ENCODE measurements at regions not wholly inside any gene's neighbourhood (a gene's known extent, or its start where the extent isn't known, plus 50 kb on each side); places are given as distances from the start of the nearest gene placed in this dataset.

- Mint-ChIP-seq H3K27ac (no peak overlapping the region), H3K4me3 (no peak overlapping the region), H3K36me3 (no peaks in the 10 kb centered on the region), H3K4me1 (no peaks in the 10 kb centered on the region), H3K27me3 (no peaks in the 10 kb centered on the region), H3K9me3 (peaks cover 4% of the 10 kb centered on the region)
- ATAC-seq (ENCODE audit: low read depth) = no peak
- DNase-seq (ENCODE audit: low spot score in 2 of 2) = no peak
Observed at GRCh38 chr11:37108436-37109285, 510.6 kb upstream of the RAG2 start.

DNA sequence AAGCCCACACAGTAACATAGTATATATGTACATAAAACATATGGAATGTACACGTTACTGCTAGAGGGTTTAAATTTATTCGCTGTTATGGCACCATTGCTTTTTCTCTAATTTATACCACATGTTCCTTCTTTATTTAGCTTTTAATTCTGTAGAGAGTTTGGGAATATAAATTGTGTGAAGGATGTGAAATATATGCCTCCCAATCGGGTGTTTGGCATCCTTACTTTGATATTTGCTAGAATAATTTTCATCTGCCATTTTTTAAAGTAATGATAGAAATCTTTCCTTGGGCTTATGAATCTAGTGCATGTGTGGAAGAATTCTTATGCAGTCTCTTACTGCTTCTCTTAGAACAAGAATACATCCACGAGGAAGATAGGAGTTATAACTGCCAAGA is 509.8 kb upstream of the RAG2 start:
- Mint-ChIP-seq H3K9me3 (peaks cover 3% of the 10 kb centered on the region), H3K4me1 (no peaks in the 10 kb centered on the region), H3K27ac (no peak overlapping the region), H3K36me3 (no peaks in the 10 kb centered on the region), H3K27me3 (no peaks in the 10 kb centered on the region), H3K4me3 (no peak overlapping the region)
- DNase-seq (ENCODE audit: low spot score in 2 of 2) = no peak
- no peak for ATAC-seq (ENCODE audit: low read depth)

DNA sequence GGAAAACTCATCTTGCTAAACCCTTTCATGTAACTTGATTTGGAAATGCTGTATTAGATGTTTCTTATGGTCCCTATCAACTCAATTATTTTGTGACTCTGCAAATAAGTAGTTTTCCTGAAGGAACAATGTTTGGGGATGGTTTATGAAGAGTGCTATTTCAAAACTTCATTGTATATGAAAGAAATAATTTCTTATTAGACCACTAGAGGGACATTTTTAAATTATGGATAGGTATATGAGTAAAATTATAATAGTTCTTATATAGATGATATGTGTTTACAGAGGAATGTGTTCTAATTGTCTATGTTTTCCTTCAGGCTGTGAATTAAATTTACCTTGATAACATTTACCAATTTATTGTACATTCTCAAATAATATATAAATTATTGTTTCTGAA is 509.4 kb upstream of the RAG2 start:
- H3K4me1 Mint-ChIP-seq = no peaks in the 10 kb centered on the region
- H3K9me3 Mint-ChIP-seq = peaks cover 3% of the 10 kb centered on the region
- no peak overlapping the region for H3K27ac Mint-ChIP-seq
- ATAC-seq (ENCODE audit: low read depth) (no peak), DNase-seq (ENCODE audit: low spot score in 2 of 2) (no peak)
- H3K27me3 Mint-ChIP-seq = no peaks in the 10 kb centered on the region
- no peak overlapping the region for H3K4me3 Mint-ChIP-seq
- H3K36me3 Mint-ChIP-seq = no peaks in the 10 kb centered on the region

DNA sequence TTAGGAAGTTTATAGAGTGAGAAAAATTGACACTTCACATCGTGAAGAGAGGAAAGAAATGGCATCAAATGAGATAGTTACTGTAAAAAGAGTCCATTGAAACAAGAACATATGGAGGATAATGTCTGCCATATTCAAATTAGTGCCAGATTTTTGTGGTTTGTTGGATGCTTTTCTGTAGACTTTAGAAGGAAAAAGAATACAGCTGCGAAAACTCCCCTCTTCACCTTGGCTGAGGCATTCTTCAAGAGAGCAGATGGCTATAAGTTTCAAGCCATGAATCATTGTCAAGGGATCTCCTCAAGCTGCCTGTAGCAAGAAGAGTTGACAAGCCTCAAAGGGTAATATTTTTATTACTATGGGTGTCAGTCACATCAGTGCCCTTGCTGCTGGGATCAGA is 507.4 kb upstream of the RAG2 start:
- no peak for ATAC-seq (ENCODE audit: low read depth)
- Mint-ChIP-seq H3K27ac (no peak overlapping the region), H3K36me3 (no peaks in the 10 kb centered on the region), H3K27me3 (no peaks in the 10 kb centered on the region), H3K4me3 (no peak overlapping the region), H3K4me1 (no peaks in the 10 kb centered on the region), H3K9me3 (peaks cover 6% of the 10 kb centered on the region)
- no peak for DNase-seq (ENCODE audit: low spot score in 2 of 2)

- no peak overlapping the region for H3K27ac Mint-ChIP-seq
- no peak for DNase-seq (ENCODE audit: low spot score in 2 of 2)
- no peaks in the 10 kb centered on the region for H3K36me3 Mint-ChIP-seq
- no peaks in the 10 kb centered on the region for H3K27me3 Mint-ChIP-seq
- H3K4me1 Mint-ChIP-seq = no peaks in the 10 kb centered on the region
- no peak overlapping the region for H3K4me3 Mint-ChIP-seq
- ATAC-seq (ENCODE audit: low read depth) = no peak
- H3K9me3 Mint-ChIP-seq = peaks cover 8% of the 10 kb centered on the region
Observed at GRCh38 chr11:37104380-37104779, 506.3 kb upstream of the RAG2 start.

GRCh38 chr11:37100008-37100407 is 502.0 kb upstream of the RAG2 start:
- DNase-seq (ENCODE audit: low spot score in 2 of 2) (no peak), ATAC-seq (ENCODE audit: low read depth) (no peak)
- H3K4me1 Mint-ChIP-seq = no peaks in the 10 kb centered on the region
- H3K36me3 Mint-ChIP-seq = no peaks in the 10 kb centered on the region
- peaks cover 8% of the 10 kb centered on the region for H3K9me3 Mint-ChIP-seq
- no peak overlapping the region for H3K27ac Mint-ChIP-seq
- no peaks in the 10 kb centered on the region for H3K27me3 Mint-ChIP-seq
- H3K4me3 Mint-ChIP-seq = no peak overlapping the region

- H3K27ac Mint-ChIP-seq = no peak overlapping the region
- H3K9me3 Mint-ChIP-seq = no peaks in the 10 kb centered on the region
- DNase-seq (ENCODE audit: low spot score in 2 of 2) = no peak
- no peak for ATAC-seq (ENCODE audit: low read depth)
- H3K36me3 Mint-ChIP-seq = no peaks in the 10 kb centered on the region
- no peaks in the 10 kb centered on the region for H3K27me3 Mint-ChIP-seq
- H3K4me3 Mint-ChIP-seq = no peak overlapping the region
- no peaks in the 10 kb centered on the region for H3K4me1 Mint-ChIP-seq
Observed at GRCh38 chr11:37092487-37092886, 494.5 kb upstream of the RAG2 start.

- ATAC-seq (ENCODE audit: low read depth) = no peak
- Mint-ChIP-seq H3K4me3 (no peak overlapping the region), H3K9me3 (no peaks in the 10 kb centered on the region), H3K4me1 (no peaks in the 10 kb centered on the region), H3K27me3 (no peaks in the 10 kb centered on the region), H3K27ac (no peak overlapping the region), H3K36me3 (no peaks in the 10 kb centered on the region)
- DNase-seq (ENCODE audit: low spot score in 2 of 2) = no peak
Observed at GRCh38 chr11:37089439-37089838, 491.4 kb upstream of the RAG2 start.

- Mint-ChIP-seq H3K27me3 (no peaks in the 10 kb centered on the region), H3K9me3 (no peaks in the 10 kb centered on the region), H3K36me3 (no peaks in the 10 kb centered on the region), H3K27ac (no peak overlapping the region), H3K4me1 (no peaks in the 10 kb centered on the region), H3K4me3 (no peak overlapping the region)
- ATAC-seq (ENCODE audit: low read depth) (no peak), DNase-seq (ENCODE audit: low spot score in 2 of 2) (no peak)
Observed at GRCh38 chr11:37088573-37088910, 490.5 kb upstream of the RAG2 start.

DNA sequence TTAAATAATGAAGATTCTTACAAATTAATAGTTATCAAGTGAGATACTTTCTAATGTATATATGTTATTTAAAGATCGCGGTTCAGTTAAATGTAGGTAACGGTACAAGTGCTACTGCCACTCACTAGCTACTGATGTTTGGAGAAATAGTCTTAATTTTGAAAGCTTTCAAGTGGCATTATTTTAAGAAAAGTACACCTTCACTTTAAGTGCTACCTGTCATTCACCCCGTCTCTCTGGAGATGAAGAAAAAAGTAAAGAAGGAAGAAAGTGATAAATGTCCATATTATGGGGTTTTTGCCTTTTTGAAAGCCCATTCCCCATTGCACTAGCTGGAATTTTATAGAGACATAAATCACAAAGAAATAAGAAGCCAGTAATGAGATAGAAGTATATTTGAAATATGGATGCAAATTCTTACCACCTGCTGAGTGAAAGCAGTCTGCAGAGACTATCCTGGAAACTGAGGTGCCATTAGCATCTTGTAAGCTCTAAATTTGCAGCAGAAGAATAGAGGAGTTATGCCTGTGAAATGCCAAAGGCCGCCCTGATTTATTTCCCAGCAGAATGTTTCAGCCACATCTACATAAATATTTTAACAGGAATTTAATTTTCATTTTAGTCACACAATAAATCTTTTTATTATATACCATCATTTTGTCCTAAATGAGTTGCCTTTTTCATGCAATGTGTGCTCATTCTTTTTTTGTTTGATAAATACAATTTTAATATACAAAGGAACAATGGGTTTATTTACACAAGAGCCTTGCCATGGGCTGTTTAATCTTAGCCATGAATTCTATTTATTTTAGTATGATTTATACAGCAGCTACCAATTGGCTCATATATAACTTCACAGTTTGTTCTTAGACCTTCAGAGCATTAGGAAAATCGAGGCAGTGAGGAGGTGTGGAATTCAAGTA is 489.9 kb upstream of the RAG2 start:
- Mint-ChIP-seq H3K4me3 (no peak overlapping the region), H3K27me3 (no peaks in the 10 kb centered on the region), H3K36me3 (no peaks in the 10 kb centered on the region), H3K4me1 (no peaks in the 10 kb centered on the region), H3K9me3 (no peaks in the 10 kb centered on the region), H3K27ac (no peak overlapping the region)
- no peak for ATAC-seq (ENCODE audit: low read depth)
- DNase-seq (ENCODE audit: low spot score in 2 of 2) = no peak

DNA sequence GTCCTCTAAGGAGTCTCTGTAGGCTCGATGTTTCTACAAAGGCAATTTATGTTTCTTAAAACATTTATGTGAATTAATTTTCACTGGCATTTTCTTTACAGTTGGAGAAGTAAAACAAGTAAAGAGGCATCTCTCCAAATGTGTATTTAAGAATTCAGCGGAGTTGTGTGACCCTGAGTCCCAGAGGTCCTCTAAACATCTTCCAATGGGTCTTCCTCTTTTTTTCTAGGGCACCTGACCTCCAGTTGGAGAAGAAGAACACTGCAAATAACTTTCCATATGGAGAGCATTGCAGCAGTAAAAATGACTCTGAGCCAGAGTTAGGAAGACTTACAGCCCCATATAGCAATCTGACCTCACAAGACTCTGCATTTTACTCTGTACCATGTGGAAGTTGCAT is 480.5 kb upstream of the RAG2 start:
- Mint-ChIP-seq H3K27me3 (no peaks in the 10 kb centered on the region), H3K27ac (no peak overlapping the region), H3K4me3 (no peak overlapping the region), H3K9me3 (no peaks in the 10 kb centered on the region), H3K36me3 (no peaks in the 10 kb centered on the region), H3K4me1 (no peaks in the 10 kb centered on the region)
- ATAC-seq (ENCODE audit: low read depth) (no peak), DNase-seq (ENCODE audit: low spot score in 2 of 2) (no peak)

DNA sequence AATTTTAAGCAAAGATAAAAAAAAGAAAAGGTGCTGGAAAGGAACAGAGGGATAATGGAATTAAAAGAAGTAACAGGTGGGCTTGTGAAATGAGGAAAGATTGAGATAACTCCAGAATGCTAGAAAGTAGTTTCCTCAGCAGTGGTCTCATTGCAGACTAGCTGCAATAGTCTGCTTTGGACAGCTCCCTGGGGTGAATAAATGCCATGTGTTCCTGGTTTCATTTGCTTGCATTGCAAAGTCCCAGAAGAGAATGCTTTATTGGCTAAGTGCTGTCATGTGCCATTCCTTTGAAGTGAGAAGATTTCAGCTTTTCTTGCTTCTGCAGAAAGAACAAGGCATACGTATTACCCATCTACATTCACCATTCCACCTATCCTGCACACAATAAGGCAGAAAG is 478.8 kb upstream of the RAG2 start:
- no peak overlapping the region for H3K27ac Mint-ChIP-seq
- no peak overlapping the region for H3K4me3 Mint-ChIP-seq
- no peaks in the 10 kb centered on the region for H3K27me3 Mint-ChIP-seq
- H3K4me1 Mint-ChIP-seq = no peaks in the 10 kb centered on the region
- H3K36me3 Mint-ChIP-seq = no peaks in the 10 kb centered on the region
- ATAC-seq (ENCODE audit: low read depth) = no peak
- no peak for DNase-seq (ENCODE audit: low spot score in 2 of 2)
- H3K9me3 Mint-ChIP-seq = no peaks in the 10 kb centered on the region

- DNase-seq (ENCODE audit: low spot score in 2 of 2) (no peak), ATAC-seq (ENCODE audit: low read depth) (no peak)
- H3K36me3 Mint-ChIP-seq = no peaks in the 10 kb centered on the region
- no peaks in the 10 kb centered on the region for H3K9me3 Mint-ChIP-seq
- H3K4me3 Mint-ChIP-seq = no peak overlapping the region
- no peaks in the 10 kb centered on the region for H3K4me1 Mint-ChIP-seq
- no peak overlapping the region for H3K27ac Mint-ChIP-seq
- H3K27me3 Mint-ChIP-seq = no peaks in the 10 kb centered on the region
Observed at GRCh38 chr11:37072538-37073055, 474.6 kb upstream of the RAG2 start.

- Mint-ChIP-seq H3K4me3 (no peak overlapping the region), H3K27me3 (no peaks in the 10 kb centered on the region), H3K27ac (no peak overlapping the region), H3K36me3 (no peaks in the 10 kb centered on the region), H3K9me3 (peaks cover 1% of the 10 kb centered on the region), H3K4me1 (no peaks in the 10 kb centered on the region)
- no peak for ATAC-seq (ENCODE audit: low read depth)
- no peak for DNase-seq (ENCODE audit: low spot score in 2 of 2)
Observed at GRCh38 chr11:37050311-37050710, 452.3 kb upstream of the RAG2 start.

All from memory B cell (primary cell).